Endothelial cell of umbilical vein (primary cell): ENCODE measurements at regions not wholly inside any gene's neighbourhood (a gene's known extent, or its start where the extent isn't known, plus 50 kb on each side); places are given as distances from the start of the nearest gene placed in this dataset.

Experiments used
- BruUV-seq: library from RNA; stranded (reverse); fragments of 400-500 nt; replicated peaks from 2 replicates; lab custom pipeline; 2021; lab: Mats Ljungman, UMichigan
- CTCF ChIA-PET: fragments of 300-600, 350-600 bp; sonication (Branson Sonifier 250); formaldehyde crosslinking; loops from one replicate; lab custom pipeline; 2021; ENCODE audit warnings: antibody characterized with exemption, inconsistent platforms; lab: Charles Lee
- POLR2A ChIA-PET: fragments of 300-600, 350-600 bp; sonication (Branson Sonifier 250); formaldehyde crosslinking; loops from one replicate; lab custom pipeline; 2021; ENCODE audit warnings: antibody characterized with exemption, inconsistent platforms; lab: Charles Lee
- DNase-seq: peaks from one replicate; pipeline ENCODE4 v3.0.0-alpha.2; 2011; ENCODE audit warnings: low read depth, low spot score
- FAIRE-seq: peaks from 2 replicates; lab custom pipeline; 2011; peaks lifted over from hg19 to GRCh38; lab: Jason Lieb, UNC
- H2AFZ ChIP-seq: 2 replicates; pipeline ENCODE4 v1.6.0; 2012; ENCODE audit warnings: low read depth, low read length, control low read depth, inconsistent platforms
- H3K27ac ChIP-seq: 2 replicates; pipeline ENCODE4 v1.5.1; 2011; ENCODE audit warnings: low read depth, mild to moderate bottlenecking, control low read depth, low read length, moderate library complexity; ENCODE audit not compliant: insufficient read depth
- H3K27me3 ChIP-seq, 2 experiments: 2 replicates each; pipeline versions ENCODE4 v1.6.0 to v1.6.1; 2011; ENCODE audit warnings: low read length in 2 of 2, mixed read lengths in 1 of 2; ENCODE audit not compliant: control insufficient read depth in 2 of 2, insufficient read depth in 2 of 2
- H3K36me3 ChIP-seq, 2 experiments: 2 replicates in 1 of 2; 3 replicates in 1 of 2; pipeline ENCODE4 v1.5.1; 2011; ENCODE audit warnings: low read length in 2 of 2, mild to moderate bottlenecking in 1 of 2, moderate library complexity in 1 of 2; ENCODE audit not compliant: control insufficient read depth in 2 of 2, insufficient read depth in 2 of 2; ENCODE audit errors: extremely low read depth in 1 of 2
- H3K4me1 ChIP-seq: 3 replicates; pipeline ENCODE4 v1.5.1; 2011; ENCODE audit warnings: mild to moderate bottlenecking, low read length; ENCODE audit not compliant: control insufficient read depth, insufficient read depth; ENCODE audit errors: extremely low read depth
- H3K4me2 ChIP-seq: 2 replicates; pipeline ENCODE4 v1.6.1; 2011; ENCODE audit warnings: low read length, control low read depth, mixed read lengths; ENCODE audit not compliant: insufficient read depth
- H3K4me3 ChIP-seq, 3 experiments: fragments of 200-600 bp in 1 of 3; sonication (generic), shearing (Covaris generic) in 1 of 3; replicated peaks in 1 of 3; 2 replicates each; pipeline ENCODE4 v1.5.1; 2011 to 2016; ENCODE audit warnings: control low read depth in 3 of 3, low read length in 3 of 3, mild to moderate bottlenecking in 2 of 3, inconsistent platforms in 1 of 3, low read depth in 1 of 3, moderate library complexity in 1 of 3; ENCODE audit not compliant: insufficient read depth in 1 of 3
- H3K79me2 ChIP-seq: 2 replicates; pipeline ENCODE4 v1.6.0; 2012; ENCODE audit warnings: low read length, inconsistent platforms; ENCODE audit not compliant: control insufficient read depth, insufficient read depth
- H3K9ac ChIP-seq: replicated peaks from 2 replicates; pipeline ENCODE3; 2011; ENCODE audit warnings: low read length, control low read depth; ENCODE audit not compliant: insufficient read depth; ENCODE audit errors: extremely low read depth
- H3K9me1 ChIP-seq: replicated peaks from 3 replicates; pipeline ENCODE4 v1.6.0; 2011; ENCODE audit warnings: mild to moderate bottlenecking, low read length; ENCODE audit not compliant: control insufficient read depth, insufficient read depth; ENCODE audit errors: extremely low read depth
- H3K9me3 ChIP-seq: replicated peaks from 2 replicates; pipeline ENCODE4 v1.5.1; 2012; ENCODE audit warnings: low read length, inconsistent platforms; ENCODE audit not compliant: control insufficient read depth, insufficient read depth
- H4K20me1 ChIP-seq: replicated peaks from 2 replicates; pipeline ENCODE3; 2011; ENCODE audit warnings: mild to moderate bottlenecking, low read length; ENCODE audit not compliant: control insufficient read depth, insufficient read depth; ENCODE audit errors: extremely low read depth
- EZH2 ChIP-seq: IDR thresholded peaks from 2 replicates; pipeline ENCODE4 v1.6.1; 2012; ENCODE audit warnings: borderline replicate concordance, low read depth, mild to moderate bottlenecking, moderate library complexity, low read length, inconsistent platforms; ENCODE audit not compliant: severe bottlenecking
- FOS ChIP-seq: IDR thresholded peaks from 2 replicates; pipeline ENCODE4 v1.6.1; 2011; ENCODE audit warnings: mild to moderate bottlenecking, low read length, moderate library complexity, borderline replicate concordance; ENCODE audit not compliant: insufficient read depth
- GATA2 ChIP-seq: IDR thresholded peaks from 2 replicates; pipeline ENCODE4 v1.7.0; 2011; ENCODE audit warnings: low read depth, mild to moderate bottlenecking, moderate library complexity, mixed read lengths, low read length; ENCODE audit not compliant: insufficient read length, insufficient read depth
- JUN ChIP-seq: IDR thresholded peaks from 2 replicates; pipeline ENCODE4 v1.6.1; 2011; ENCODE audit warnings: borderline replicate concordance, low read depth; ENCODE audit not compliant: insufficient read length, insufficient read depth
- MYC ChIP-seq: IDR thresholded peaks from one replicate; pipeline ENCODE4 v1.6.1; 2011; ENCODE audit warnings: mild to moderate bottlenecking, low read depth, low read length
- POLR2A ChIP-seq: IDR thresholded peaks from 2 replicates; pipeline ENCODE4 v1.6.1; 2012; ENCODE audit warnings: low read depth, mild to moderate bottlenecking, control low read depth, low read length
- POLR2AphosphoS5 ChIP-seq: IDR thresholded peaks from 2 replicates; pipeline ENCODE4 v1.6.1; 2012; ENCODE audit warnings: low read depth, mild to moderate bottlenecking, control low read depth, low read length, moderate library complexity; ENCODE audit not compliant: insufficient read depth
- dilution Hi-C: fragments of 300-500 bp; cut with MboI; formaldehyde crosslinking; loops from one replicate; pipeline ENCODE4 v1.15.0; 2019; ENCODE audit warnings: low sequenced_read_pairs; ENCODE audit not compliant: extremely low pct_ligation_motif_present
- intact Hi-C: fragments of 100-400 bp; cut with micrococcal nuclease; formaldehyde crosslinking; loops from one replicate; pipeline ENCODE4 v1.10.0; 2022
- TF ChIP-seq, protein P1 (sequence below): IDR thresholded peaks from 2 replicates; pipeline ENCODE4 v1.6.1; 2011; ENCODE audit not compliant: insufficient read depth, insufficient read length
- TF ChIP-seq, protein P2 (sequence below), 2 donors: IDR thresholded peaks; 1 replicate in 1 of 2; 2 replicates in 1 of 2; pipeline ENCODE4 v1.5.1; 2011; ENCODE audit warnings: low read length in 2 of 2, mild to moderate bottlenecking in 2 of 2, moderate library complexity in 2 of 2, control low read depth in 1 of 2, inconsistent platforms in 1 of 2, low read depth in 1 of 2; ENCODE audit not compliant: insufficient read depth in 1 of 2; ENCODE audit errors: extremely low read depth in 1 of 2

DNA sequence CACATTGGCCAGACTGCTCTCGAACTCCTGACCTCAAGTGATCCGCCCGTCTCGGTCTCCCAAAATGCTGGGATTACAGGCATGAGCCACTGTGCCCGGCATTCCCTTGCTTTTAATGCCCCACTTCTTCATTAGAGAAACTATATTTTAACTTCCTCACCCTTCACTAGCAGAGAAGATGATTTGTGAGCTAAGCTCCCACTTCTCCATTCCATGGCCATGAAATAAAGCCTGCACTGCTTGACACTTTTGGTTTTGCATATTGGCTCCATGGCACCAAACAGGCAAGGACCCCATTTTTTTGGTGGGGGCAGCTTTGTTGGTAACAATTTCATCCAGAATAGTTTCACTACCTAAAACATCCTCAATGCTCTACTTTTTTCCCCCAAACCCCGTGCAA is 145.3 kb downstream of the TFAP2B start:
- DNase-seq (no peak), FAIRE-seq (no peak)
- dilution Hi-C loops (no loop called here), intact Hi-C loops (no loop called here)
- Histone ChIP-seq H4K20me1 (no peaks in the 10 kb centered on the region), H3K36me3 (no peaks in the 10 kb centered on the region), H2AFZ (no peak overlapping the region), H3K27me3 (no peaks in the 10 kb centered on the region), H3K4me1 (no peaks in the 10 kb centered on the region), H3K27ac (no peak overlapping the region), H3K9me1 (no peaks in the 10 kb centered on the region), H3K9ac (no peak overlapping the region), H3K4me2 (no peak overlapping the region), H3K4me3 (no peak overlapping the region), H3K9me3 (no peaks in the 10 kb centered on the region), H3K79me2 (no peaks in the 10 kb centered on the region)
- BruUV-seq, result no TSS peak
- ChIA-PET POLR2A (no interaction called here), CTCF (no interaction called here)
- TF ChIP-seq FOS (no peak), POLR2AphosphoS5 (no peak), MYC (no peak), GATA2 (no peak), JUN (no peak), POLR2A (no peak), EZH2 (no peak)
- TF ChIP-seq, protein P1, sequence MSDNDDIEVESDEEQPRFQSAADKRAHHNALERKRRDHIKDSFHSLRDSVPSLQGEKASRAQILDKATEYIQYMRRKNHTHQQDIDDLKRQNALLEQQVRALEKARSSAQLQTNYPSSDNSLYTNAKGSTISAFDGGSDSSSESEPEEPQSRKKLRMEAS, result no peak
- TF ChIP-seq, protein P2, sequence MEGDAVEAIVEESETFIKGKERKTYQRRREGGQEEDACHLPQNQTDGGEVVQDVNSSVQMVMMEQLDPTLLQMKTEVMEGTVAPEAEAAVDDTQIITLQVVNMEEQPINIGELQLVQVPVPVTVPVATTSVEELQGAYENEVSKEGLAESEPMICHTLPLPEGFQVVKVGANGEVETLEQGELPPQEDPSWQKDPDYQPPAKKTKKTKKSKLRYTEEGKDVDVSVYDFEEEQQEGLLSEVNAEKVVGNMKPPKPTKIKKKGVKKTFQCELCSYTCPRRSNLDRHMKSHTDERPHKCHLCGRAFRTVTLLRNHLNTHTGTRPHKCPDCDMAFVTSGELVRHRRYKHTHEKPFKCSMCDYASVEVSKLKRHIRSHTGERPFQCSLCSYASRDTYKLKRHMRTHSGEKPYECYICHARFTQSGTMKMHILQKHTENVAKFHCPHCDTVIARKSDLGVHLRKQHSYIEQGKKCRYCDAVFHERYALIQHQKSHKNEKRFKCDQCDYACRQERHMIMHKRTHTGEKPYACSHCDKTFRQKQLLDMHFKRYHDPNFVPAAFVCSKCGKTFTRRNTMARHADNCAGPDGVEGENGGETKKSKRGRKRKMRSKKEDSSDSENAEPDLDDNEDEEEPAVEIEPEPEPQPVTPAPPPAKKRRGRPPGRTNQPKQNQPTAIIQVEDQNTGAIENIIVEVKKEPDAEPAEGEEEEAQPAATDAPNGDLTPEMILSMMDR (IDR thresholded peaks at IDR 0.05; ENCODE audit: extremely low read depth in 1 of 2, insufficient read depth in 1 of 2, low read depth in 1 of 2, low read length in 2 of 2), result no peak
